Ectodermal cell (in vitro differentiated cells): ENCODE measurements at regions not wholly inside any gene's neighbourhood (a gene's known extent, or its start where the extent isn't known, plus 50 kb on each side); places are given as distances from the start of the nearest gene placed in this dataset.

Experiments
- H3K27ac ChIP-seq: 2 replicates; pipeline ENCODE4 v1.7.0; 2013; ENCODE audit warnings: mild to moderate bottlenecking, low read depth, low read length; ENCODE audit not compliant: insufficient read depth, poor library complexity, severe bottlenecking
- H3K27me3 ChIP-seq: 2 replicates; pipeline ENCODE4 v1.7.0; 2013; ENCODE audit warnings: mild to moderate bottlenecking, low read length; ENCODE audit not compliant: insufficient read depth, control insufficient read depth, poor library complexity, severe bottlenecking
- H3K36me3 ChIP-seq: one replicate; pipeline ENCODE4 v1.7.0; 2013; ENCODE audit warnings: low read length; ENCODE audit not compliant: control insufficient read depth, insufficient read depth
- H3K4me1 ChIP-seq: one replicate; pipeline ENCODE4 v1.7.0; 2013; ENCODE audit warnings: low read length; ENCODE audit not compliant: control insufficient read depth, insufficient read depth
- H3K4me3 ChIP-seq: 2 replicates; pipeline ENCODE4 v1.7.0; 2013; ENCODE audit warnings: low read depth, low read length, control low read depth; ENCODE audit not compliant: insufficient read depth
- H3K9me3 ChIP-seq: 2 replicates; pipeline ENCODE4 v1.7.0; 2013; ENCODE audit warnings: mild to moderate bottlenecking, low read length, moderate library complexity; ENCODE audit not compliant: control insufficient read depth
- WGBS, 2 experiments: methylation state at CpG; one replicate each; pipeline ENCODE4 v1.1.7; 2013; ENCODE audit warnings: missing lambda C conversion rate in 2 of 2; 5-methylcytosine and 5-hydroxymethylcytosine counted together

GRCh38 chr21:24025101-24025500, 1582.2 kb downstream of the MRPL39 start:
- 20 to 95% methylated on average over 1 to 3 of the region's 3 CpGs for WGBS, 2 experiments
- Histone ChIP-seq H3K4me3 (no peak overlapping the region), H3K27ac (no peak overlapping the region), H3K9me3 (peaks cover 4% of the 10 kb centered on the region), H3K27me3 (no peaks in the 10 kb centered on the region), H3K36me3 (no peaks in the 10 kb centered on the region), H3K4me1 (no peaks in the 10 kb centered on the region)

GRCh38 chr21:24023936-24024335, 1583.3 kb downstream of the MRPL39 start:
- Histone ChIP-seq H3K4me3 (no peak overlapping the region), H3K27me3 (no peaks in the 10 kb centered on the region), H3K9me3 (peaks cover 5% of the 10 kb centered on the region), H3K27ac (no peak overlapping the region), H3K36me3 (no peaks in the 10 kb centered on the region), H3K4me1 (no peaks in the 10 kb centered on the region)
- 88 to 95% methylated on average over 1 of the region's 1 CpG for WGBS, 2 experiments

GRCh38 chr21:24023402-24023801, 1583.9 kb downstream of the MRPL39 start:
- H3K27me3 ChIP-seq, result no peaks in the 10 kb centered on the region
- no peak overlapping the region for H3K4me3 ChIP-seq
- WGBS, 2 experiments, result 57 to 72% methylated on average over 1 to 2 of the region's 3 CpGs
- H3K9me3 ChIP-seq, result peaks cover 5% of the 10 kb centered on the region
- no peak overlapping the region for H3K27ac ChIP-seq
- H3K36me3 ChIP-seq, result no peaks in the 10 kb centered on the region
- no peaks in the 10 kb centered on the region for H3K4me1 ChIP-seq

GRCh38 chr21:24014381-24014780, 1592.9 kb downstream of the MRPL39 start:
- Histone ChIP-seq H3K4me3 (no peak overlapping the region), H3K27me3 (no peaks in the 10 kb centered on the region), H3K4me1 (no peaks in the 10 kb centered on the region), H3K27ac (no peak overlapping the region), H3K9me3 (no peaks in the 10 kb centered on the region), H3K36me3 (no peaks in the 10 kb centered on the region)
- WGBS, 2 experiments, result 100% methylated on average over 1 of the region's 1 CpG

GRCh38 chr21:24011087-24011486, 1596.2 kb downstream of the MRPL39 start:
- Histone ChIP-seq H3K9me3 (no peaks in the 10 kb centered on the region), H3K27me3 (no peaks in the 10 kb centered on the region), H3K4me3 (no peak overlapping the region), H3K36me3 (no peaks in the 10 kb centered on the region), H3K4me1 (no peaks in the 10 kb centered on the region), H3K27ac (no peak overlapping the region)
- 92% methylated on average over 5 of the region's 5 CpGs for WGBS, 2 experiments

GRCh38 chr21:24007592-24007991, 1599.7 kb downstream of the MRPL39 start:
- Histone ChIP-seq H3K9me3 (no peaks in the 10 kb centered on the region), H3K27ac (no peak overlapping the region), H3K27me3 (no peaks in the 10 kb centered on the region), H3K4me1 (no peaks in the 10 kb centered on the region), H3K4me3 (no peak overlapping the region), H3K36me3 (no peaks in the 10 kb centered on the region)
- WGBS, 2 experiments, result 80 to 83% methylated on average over 4 to 5 of the region's 5 CpGs

GRCh38 chr21:23986987-23987386, 1620.3 kb downstream of the MRPL39 start:
- no peak overlapping the region for H3K27ac ChIP-seq
- H3K4me1 ChIP-seq, result no peaks in the 10 kb centered on the region
- H3K4me3 ChIP-seq, result no peak overlapping the region

GRCh38 chr21:23986214-23986613, 1621.1 kb downstream of the MRPL39 start:
- no peaks in the 10 kb centered on the region for H3K4me1 ChIP-seq
- no peaks in the 10 kb centered on the region for H3K9me3 ChIP-seq
- H3K27me3 ChIP-seq, result no peaks in the 10 kb centered on the region
- no peak overlapping the region for H3K4me3 ChIP-seq
- WGBS, 2 experiments, result 78 to 79% methylated on average over 2 of the region's 2 CpGs
- no peak overlapping the region for H3K27ac ChIP-seq
- no peaks in the 10 kb centered on the region for H3K36me3 ChIP-seq

More at GRCh38 chr21:23986987-23987386, 1620.3 kb downstream of the MRPL39 start:
- Histone ChIP-seq H3K27me3 (no peaks in the 10 kb centered on the region), H3K36me3 (no peaks in the 10 kb centered on the region), H3K9me3 (no peaks in the 10 kb centered on the region)

GRCh38 chr21:23982546-23982945, 1624.7 kb downstream of the MRPL39 start:
- no peak overlapping the region for H3K27ac ChIP-seq
- no peaks in the 10 kb centered on the region for H3K27me3 ChIP-seq
- H3K36me3 ChIP-seq, result no peaks in the 10 kb centered on the region
- 85 to 98% methylated on average over 2 to 4 of the region's 4 CpGs for WGBS, 2 experiments
- no peak overlapping the region for H3K4me3 ChIP-seq
- no peaks in the 10 kb centered on the region for H3K4me1 ChIP-seq
- H3K9me3 ChIP-seq, result no peaks in the 10 kb centered on the region

GRCh38 chr21:23977971-23978370, 1629.3 kb downstream of the MRPL39 start:
- 95 to 100% methylated on average over 1 to 2 of the region's 2 CpGs for WGBS, 2 experiments
- Histone ChIP-seq H3K9me3 (no peaks in the 10 kb centered on the region), H3K27ac (no peak overlapping the region), H3K4me3 (no peak overlapping the region), H3K27me3 (no peaks in the 10 kb centered on the region), H3K36me3 (no peaks in the 10 kb centered on the region), H3K4me1 (no peaks in the 10 kb centered on the region)
